ENCODE measurements at regions not wholly inside any gene's neighbourhood (a gene's known extent, or its start where the extent isn't known, plus 50 kb on each side); places are given as distances from the start of the nearest gene placed in this dataset.

- Histone ChIP-seq H3K9me2 (replicated peaks; ENCODE audit: insufficient read depth, low read length) (no peaks in the 10 kb centered on the region), H4K20me1 (ENCODE audit: low read depth, low read length) (no peaks in the 10 kb centered on the region), H3K9ac (ENCODE audit: low read length) (no peak overlapping the region), H3K27me3 (ENCODE audit: low read length) (no peaks in the 10 kb centered on the region), H2AFZ (ENCODE audit: low read depth, low read length, severe bottlenecking) (no peak overlapping the region), H3K9me3 (ENCODE audit: insufficient read depth, low read length) (no peaks in the 10 kb centered on the region), H3K36me3 (ENCODE audit: low read length) (no peaks in the 10 kb centered on the region), H3K79me2 (ENCODE audit: insufficient read depth, low read length) (no peaks in the 10 kb centered on the region), H3K4me3 (ENCODE audit: insufficient read depth, low read length, poor library complexity, severe bottlenecking) (no peak overlapping the region), H3F3A (ENCODE audit: insufficient read depth) (no peaks in the 10 kb centered on the region), H3K4me2 (ENCODE audit: low read depth, low read length, poor library complexity, severe bottlenecking) (no peak overlapping the region), H3K27ac (ENCODE audit: low read depth, low read length) (no peak overlapping the region)
- no peak for TF ChIP-seq EZH2phosphoT487 (conservative IDR thresholded peaks at IDR 0.05; ENCODE audit: low read length)
- TF ChIP-seq CTCF (IDR thresholded peaks at IDR 0.05; ENCODE audit: insufficient read depth, low read length, poor library complexity, severe bottlenecking) = no peak
These were observed 513.6 kb upstream of the PITX2 start for GRCh38 chr4:111136438-111136837.

DNA sequence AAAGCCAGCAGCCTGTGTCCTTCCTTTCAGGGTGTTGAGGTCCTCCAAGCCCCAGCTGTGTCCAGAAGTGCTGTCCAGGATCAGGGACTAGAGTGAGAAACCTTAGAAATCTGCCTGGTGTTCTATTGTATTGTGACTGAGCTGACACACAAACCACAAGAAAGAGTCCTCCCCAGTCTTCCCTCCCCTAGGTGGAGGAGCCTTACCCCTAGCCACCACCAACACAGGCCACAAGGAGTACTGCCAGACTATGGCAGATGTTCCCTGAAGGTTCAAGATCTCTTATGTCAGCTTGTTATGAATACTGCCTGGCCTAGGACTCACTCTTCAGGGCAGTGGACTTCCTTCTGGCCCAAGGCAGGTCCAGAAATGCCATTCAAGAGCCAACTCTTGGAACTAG is 514.1 kb upstream of the PITX2 start:
- Histone ChIP-seq H3K9ac (ENCODE audit: low read length) (no peak overlapping the region), H3K4me3 (ENCODE audit: insufficient read depth, low read length, poor library complexity, severe bottlenecking) (no peak overlapping the region), H3K36me3 (ENCODE audit: low read length) (no peaks in the 10 kb centered on the region), H4K20me1 (ENCODE audit: low read depth, low read length) (no peaks in the 10 kb centered on the region), H3K79me2 (ENCODE audit: insufficient read depth, low read length) (no peaks in the 10 kb centered on the region), H2AFZ (ENCODE audit: low read depth, low read length, severe bottlenecking) (no peak overlapping the region), H3F3A (ENCODE audit: insufficient read depth) (no peaks in the 10 kb centered on the region), H3K27ac (ENCODE audit: low read depth, low read length) (no peak overlapping the region), H3K9me2 (replicated peaks; ENCODE audit: insufficient read depth, low read length) (no peaks in the 10 kb centered on the region), H3K4me2 (ENCODE audit: low read depth, low read length, poor library complexity, severe bottlenecking) (no peak overlapping the region), H3K9me3 (ENCODE audit: insufficient read depth, low read length) (no peaks in the 10 kb centered on the region), H3K27me3 (ENCODE audit: low read length) (no peaks in the 10 kb centered on the region)
- TF ChIP-seq CTCF (IDR thresholded peaks at IDR 0.05; ENCODE audit: insufficient read depth, low read length, poor library complexity, severe bottlenecking) (no peak), EZH2phosphoT487 (conservative IDR thresholded peaks at IDR 0.05; ENCODE audit: low read length) (no peak)

DNA sequence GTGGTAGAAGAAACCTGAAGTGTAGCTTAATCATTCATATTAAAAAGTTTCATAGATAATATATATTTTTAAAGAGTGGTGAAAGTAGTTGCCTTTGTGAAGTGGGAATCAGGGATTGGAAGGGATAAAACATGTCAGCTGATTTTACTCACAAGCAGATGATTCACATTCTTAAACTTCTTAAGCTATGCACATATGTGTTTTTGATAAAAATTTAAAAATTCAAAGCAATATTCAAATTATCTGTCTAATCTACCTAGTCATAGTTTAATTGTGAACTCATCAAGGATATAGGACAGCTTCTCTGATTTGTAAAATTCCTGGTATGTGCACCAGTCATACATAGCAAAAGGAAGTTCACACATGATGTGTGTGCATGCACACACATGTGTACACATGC is 520.6 kb upstream of the PITX2 start:
- Histone ChIP-seq H4K20me1 (ENCODE audit: low read depth, low read length) (no peaks in the 10 kb centered on the region), H3K9ac (ENCODE audit: low read length) (no peak overlapping the region), H3K4me2 (ENCODE audit: low read depth, low read length, poor library complexity, severe bottlenecking) (no peak overlapping the region), H3K36me3 (ENCODE audit: low read length) (no peaks in the 10 kb centered on the region), H3F3A (ENCODE audit: insufficient read depth) (no peaks in the 10 kb centered on the region), H3K27me3 (ENCODE audit: low read length) (no peaks in the 10 kb centered on the region), H3K9me3 (ENCODE audit: insufficient read depth, low read length) (no peaks in the 10 kb centered on the region), H3K27ac (ENCODE audit: low read depth, low read length) (no peak overlapping the region), H3K9me2 (replicated peaks; ENCODE audit: insufficient read depth, low read length) (no peaks in the 10 kb centered on the region), H2AFZ (ENCODE audit: low read depth, low read length, severe bottlenecking) (no peak overlapping the region), H3K4me3 (ENCODE audit: insufficient read depth, low read length, poor library complexity, severe bottlenecking) (no peak overlapping the region), H3K79me2 (ENCODE audit: insufficient read depth, low read length) (no peaks in the 10 kb centered on the region)
- no peak for TF ChIP-seq CTCF (IDR thresholded peaks at IDR 0.05; ENCODE audit: insufficient read depth, low read length, poor library complexity, severe bottlenecking)

DNA sequence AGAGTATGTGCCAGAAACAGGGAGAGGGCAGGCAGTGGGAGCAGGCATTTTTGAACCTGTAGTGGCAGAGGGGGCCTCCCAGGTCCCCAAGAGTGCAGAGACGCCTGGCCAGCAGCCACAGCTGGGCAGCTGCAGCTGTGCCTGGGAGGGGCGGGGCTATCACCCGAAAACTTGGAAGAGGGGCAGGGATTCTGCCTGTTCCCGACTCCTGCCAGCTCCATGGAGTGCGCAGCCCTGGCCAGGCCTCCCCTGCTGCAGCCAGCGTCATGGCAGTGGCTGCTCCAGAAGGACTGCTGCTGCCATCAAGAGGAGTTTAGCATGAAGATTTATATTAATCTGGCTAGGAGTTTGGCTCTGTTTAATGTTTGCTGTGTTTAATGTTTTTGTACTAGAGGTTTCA is 532.1 kb upstream of the PITX2 start:
- Histone ChIP-seq H3K79me2 (ENCODE audit: insufficient read depth, low read length) (no peaks in the 10 kb centered on the region), H2AFZ (ENCODE audit: low read depth, low read length, severe bottlenecking) (no peak overlapping the region), H4K20me1 (ENCODE audit: low read depth, low read length) (no peaks in the 10 kb centered on the region), H3K4me2 (ENCODE audit: low read depth, low read length, poor library complexity, severe bottlenecking) (no peak overlapping the region), H3K27me3 (ENCODE audit: low read length) (no peaks in the 10 kb centered on the region), H3K9ac (ENCODE audit: low read length) (no peak overlapping the region), H3K4me3 (ENCODE audit: insufficient read depth, low read length, poor library complexity, severe bottlenecking) (no peak overlapping the region), H3F3A (ENCODE audit: insufficient read depth) (no peaks in the 10 kb centered on the region), H3K9me2 (replicated peaks; ENCODE audit: insufficient read depth, low read length) (no peaks in the 10 kb centered on the region), H3K27ac (ENCODE audit: low read depth, low read length) (no peak overlapping the region), H3K9me3 (ENCODE audit: insufficient read depth, low read length) (no peaks in the 10 kb centered on the region), H3K36me3 (ENCODE audit: low read length) (no peaks in the 10 kb centered on the region)
- TF ChIP-seq CTCF (IDR thresholded peaks at IDR 0.05; ENCODE audit: insufficient read depth, low read length, poor library complexity, severe bottlenecking) (no peak), EZH2phosphoT487 (conservative IDR thresholded peaks at IDR 0.05; ENCODE audit: low read length) (no peak)
